ENCODE measurements at regions not wholly inside any gene's neighbourhood (a gene's known extent, or its start where the extent isn't known, plus 50 kb on each side); places are given as distances from the start of the nearest gene placed in this dataset.

DNA sequence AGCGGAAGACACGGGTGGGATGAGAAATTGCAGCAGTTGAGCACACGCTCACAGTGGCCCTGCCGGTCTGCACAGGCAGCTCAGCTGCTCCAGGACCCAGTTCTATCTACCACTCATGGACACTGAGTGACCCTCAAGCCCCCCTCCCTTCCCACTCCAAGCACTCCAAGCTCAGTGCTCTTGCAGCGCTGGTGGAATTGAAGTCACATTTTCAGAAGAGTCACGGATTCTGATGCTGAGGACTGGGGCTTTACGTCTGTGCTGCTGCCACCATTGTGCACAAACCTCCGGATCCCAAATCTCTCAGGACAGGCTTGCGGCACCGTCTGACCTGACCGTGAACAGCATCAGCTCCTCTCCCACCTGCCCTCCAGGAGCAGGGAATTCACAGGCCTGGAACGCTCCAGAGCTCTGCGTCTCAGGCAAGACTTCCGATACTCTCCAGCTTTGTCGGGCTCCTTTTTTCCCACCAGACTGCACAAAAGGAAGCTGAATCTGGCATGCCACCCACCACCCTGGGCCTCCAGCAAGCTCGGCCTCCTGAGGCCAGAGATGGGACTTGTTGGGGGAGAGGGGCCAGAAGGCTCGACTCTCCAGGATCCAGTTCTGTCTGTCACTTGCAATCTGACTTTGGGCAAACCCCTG is 213.1 kb upstream of the RTL1 start:
- no peaks in the 10 kb centered on the region for H3K79me2 ChIP-seq (ENCODE audit: control insufficient read depth, insufficient read depth, low read length)
- dilution Hi-C loops (cut with MboI; ENCODE audit: extremely low pct_ligation_motif_present, low sequenced_read_pairs) = no loop called here
- H3K9me1 ChIP-seq (replicated peaks; ENCODE audit: control insufficient read depth, extremely low read depth, insufficient read depth, low read length) = no peaks in the 10 kb centered on the region
- no peaks in the 10 kb centered on the region for H4K20me1 ChIP-seq (replicated peaks; ENCODE audit: control insufficient read depth, extremely low read depth, insufficient read depth, low read length)
- no TSS peak for BruUV-seq (replicated peaks)
- no peak for TF ChIP-seq GATA2 (IDR thresholded peaks at IDR 0.05; ENCODE audit: insufficient read depth, insufficient read length, low read depth, low read length)
- TF ChIP-seq FOS (IDR thresholded peaks at IDR 0.05; ENCODE audit: borderline replicate concordance, insufficient read depth, low read length) = no peak
- no peak for TF ChIP-seq POLR2A (IDR thresholded peaks at IDR 0.05; ENCODE audit: low read depth, low read length)
- no peak for FAIRE-seq
- no peaks in the 10 kb centered on the region for H3K27me3 ChIP-seq (ENCODE audit: control insufficient read depth in 2 of 2, insufficient read depth in 2 of 2, low read length in 2 of 2)
- peaks cover 8% of the 10 kb centered on the region for H3K4me1 ChIP-seq (ENCODE audit: control insufficient read depth, extremely low read depth, insufficient read depth, low read length)
- intact Hi-C loops (cut with micrococcal nuclease) = no loop called here
- no peaks in the 10 kb centered on the region for H3K9me3 ChIP-seq (replicated peaks; ENCODE audit: control insufficient read depth, insufficient read depth, low read length)
- POLR2A ChIA-PET = no interaction called here
- no peak overlapping the region for H3K4me2 ChIP-seq (ENCODE audit: insufficient read depth, low read length)
- no peak overlapping the region for H3K9ac ChIP-seq (replicated peaks; ENCODE audit: extremely low read depth, insufficient read depth, low read length)
- H3K36me3 ChIP-seq (ENCODE audit: control insufficient read depth in 2 of 2, extremely low read depth in 1 of 2, insufficient read depth in 2 of 2, low read length in 2 of 2) = no peaks in the 10 kb centered on the region
- no peak overlapping the region for H2AFZ ChIP-seq (ENCODE audit: low read depth, low read length)
- DNase-seq (ENCODE audit: low read depth, low spot score) = no peak
- H3K4me3 ChIP-seq (replicated peaks in 1 of 3; ENCODE audit: insufficient read depth in 1 of 3, low read depth in 1 of 3, low read length in 3 of 3) = no peak overlapping the region
- CTCF ChIA-PET = interaction anchor here (1.3 to 1.5 kb wide), 2 partner anchors 9 to 11 kb away, joined by 3 to 4 read pairs; no protein-coding TSS in a partner anchor
- H3K27ac ChIP-seq (ENCODE audit: insufficient read depth, low read depth, low read length) = no peak overlapping the region

GRCh38 chr14:101117543-101117942 is 214.0 kb upstream of the RTL1 start:
- Histone ChIP-seq H4K20me1 (replicated peaks; ENCODE audit: control insufficient read depth, extremely low read depth, insufficient read depth, low read length) (no peaks in the 10 kb centered on the region), H3K4me3 (replicated peaks in 1 of 3; ENCODE audit: insufficient read depth in 1 of 3, low read depth in 1 of 3, low read length in 3 of 3) (no peak overlapping the region), H3K79me2 (ENCODE audit: control insufficient read depth, insufficient read depth, low read length) (no peaks in the 10 kb centered on the region), H3K4me2 (ENCODE audit: insufficient read depth, low read length) (no peak overlapping the region), H3K9me3 (replicated peaks; ENCODE audit: control insufficient read depth, insufficient read depth, low read length) (no peaks in the 10 kb centered on the region), H3K36me3 (ENCODE audit: control insufficient read depth in 2 of 2, extremely low read depth in 1 of 2, insufficient read depth in 2 of 2, low read length in 2 of 2) (no peaks in the 10 kb centered on the region), H3K9ac (replicated peaks; ENCODE audit: extremely low read depth, insufficient read depth, low read length) (no peak overlapping the region), H3K4me1 (ENCODE audit: control insufficient read depth, extremely low read depth, insufficient read depth, low read length) (peaks cover 8% of the 10 kb centered on the region), H3K9me1 (replicated peaks; ENCODE audit: control insufficient read depth, extremely low read depth, insufficient read depth, low read length) (no peaks in the 10 kb centered on the region), H3K27ac (ENCODE audit: insufficient read depth, low read depth, low read length) (no peak overlapping the region), H2AFZ (ENCODE audit: low read depth, low read length) (no peak overlapping the region), H3K27me3 (ENCODE audit: control insufficient read depth in 2 of 2, insufficient read depth in 2 of 2, low read length in 2 of 2) (no peaks in the 10 kb centered on the region)
- DNase-seq (ENCODE audit: low read depth, low spot score) = no peak
- dilution Hi-C loops (cut with MboI; ENCODE audit: extremely low pct_ligation_motif_present, low sequenced_read_pairs) = no loop called here
- TF ChIP-seq MAX (IDR thresholded peaks at IDR 0.05; ENCODE audit: insufficient read depth, insufficient read length) (no peak), FOS (IDR thresholded peaks at IDR 0.05; ENCODE audit: borderline replicate concordance, insufficient read depth, low read length) (no peak), EZH2 (IDR thresholded peaks at IDR 0.05; ENCODE audit: borderline replicate concordance, low read depth, low read length, severe bottlenecking) (no peak), JUN (IDR thresholded peaks at IDR 0.05; ENCODE audit: borderline replicate concordance, insufficient read depth, insufficient read length, low read depth) (no peak), GATA2 (IDR thresholded peaks at IDR 0.05; ENCODE audit: insufficient read depth, insufficient read length, low read depth, low read length) (no peak), POLR2A (IDR thresholded peaks at IDR 0.05; ENCODE audit: low read depth, low read length) (no peak), MYC (IDR thresholded peaks at IDR 0.05; ENCODE audit: low read depth, low read length) (no peak), POLR2AphosphoS5 (IDR thresholded peaks at IDR 0.05; ENCODE audit: insufficient read depth, low read depth, low read length) (no peak)
- TF ChIP-seq, protein P1, sequence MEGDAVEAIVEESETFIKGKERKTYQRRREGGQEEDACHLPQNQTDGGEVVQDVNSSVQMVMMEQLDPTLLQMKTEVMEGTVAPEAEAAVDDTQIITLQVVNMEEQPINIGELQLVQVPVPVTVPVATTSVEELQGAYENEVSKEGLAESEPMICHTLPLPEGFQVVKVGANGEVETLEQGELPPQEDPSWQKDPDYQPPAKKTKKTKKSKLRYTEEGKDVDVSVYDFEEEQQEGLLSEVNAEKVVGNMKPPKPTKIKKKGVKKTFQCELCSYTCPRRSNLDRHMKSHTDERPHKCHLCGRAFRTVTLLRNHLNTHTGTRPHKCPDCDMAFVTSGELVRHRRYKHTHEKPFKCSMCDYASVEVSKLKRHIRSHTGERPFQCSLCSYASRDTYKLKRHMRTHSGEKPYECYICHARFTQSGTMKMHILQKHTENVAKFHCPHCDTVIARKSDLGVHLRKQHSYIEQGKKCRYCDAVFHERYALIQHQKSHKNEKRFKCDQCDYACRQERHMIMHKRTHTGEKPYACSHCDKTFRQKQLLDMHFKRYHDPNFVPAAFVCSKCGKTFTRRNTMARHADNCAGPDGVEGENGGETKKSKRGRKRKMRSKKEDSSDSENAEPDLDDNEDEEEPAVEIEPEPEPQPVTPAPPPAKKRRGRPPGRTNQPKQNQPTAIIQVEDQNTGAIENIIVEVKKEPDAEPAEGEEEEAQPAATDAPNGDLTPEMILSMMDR (IDR thresholded peaks at IDR 0.05; ENCODE audit: extremely low read depth in 1 of 2, insufficient read depth in 1 of 2, low read depth in 1 of 2, low read length in 2 of 2) = no peak
- FAIRE-seq = no peak
- intact Hi-C loops (cut with micrococcal nuclease) = no loop called here
- CTCF ChIA-PET = no interaction called here
- POLR2A ChIA-PET = no interaction called here
- no TSS peak for BruUV-seq (replicated peaks)

Data from endothelial cell of umbilical vein (primary cell).